LNCAP (cell line): ENCODE measurements at regions not wholly inside any gene's neighbourhood (a gene's known extent, or its start where the extent isn't known, plus 50 kb on each side); places are given as distances from the start of the nearest gene placed in this dataset.

Experiments used
- TF ChIP-seq, protein P1 (sequence below): fragments of 450-650 bp; IDR thresholded peaks from 2 replicates; pipeline ENCODE4 v1.5.1; 2017; ENCODE audit warnings: mild to moderate bottlenecking

DNA sequence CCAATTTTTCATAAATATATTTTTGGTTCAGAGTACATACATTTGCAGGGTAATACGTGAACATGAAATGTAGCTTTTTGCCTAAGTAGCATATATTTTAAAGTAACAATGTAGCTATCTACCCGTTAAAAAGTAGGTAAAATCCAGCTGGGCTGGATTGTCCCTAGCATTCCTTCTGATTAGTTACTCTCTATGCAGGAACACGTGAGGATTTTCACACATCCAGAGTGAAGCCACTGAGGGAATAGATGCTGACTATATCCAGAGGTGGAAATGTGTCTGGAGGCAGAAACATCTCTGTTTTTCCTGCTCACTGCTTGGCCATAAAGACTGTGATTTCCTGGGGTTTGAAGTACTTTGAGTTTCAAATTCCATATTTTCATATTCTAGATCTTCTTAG lies 338.9 kb upstream of the KIAA1217 start:
- TF ChIP-seq, protein P1, sequence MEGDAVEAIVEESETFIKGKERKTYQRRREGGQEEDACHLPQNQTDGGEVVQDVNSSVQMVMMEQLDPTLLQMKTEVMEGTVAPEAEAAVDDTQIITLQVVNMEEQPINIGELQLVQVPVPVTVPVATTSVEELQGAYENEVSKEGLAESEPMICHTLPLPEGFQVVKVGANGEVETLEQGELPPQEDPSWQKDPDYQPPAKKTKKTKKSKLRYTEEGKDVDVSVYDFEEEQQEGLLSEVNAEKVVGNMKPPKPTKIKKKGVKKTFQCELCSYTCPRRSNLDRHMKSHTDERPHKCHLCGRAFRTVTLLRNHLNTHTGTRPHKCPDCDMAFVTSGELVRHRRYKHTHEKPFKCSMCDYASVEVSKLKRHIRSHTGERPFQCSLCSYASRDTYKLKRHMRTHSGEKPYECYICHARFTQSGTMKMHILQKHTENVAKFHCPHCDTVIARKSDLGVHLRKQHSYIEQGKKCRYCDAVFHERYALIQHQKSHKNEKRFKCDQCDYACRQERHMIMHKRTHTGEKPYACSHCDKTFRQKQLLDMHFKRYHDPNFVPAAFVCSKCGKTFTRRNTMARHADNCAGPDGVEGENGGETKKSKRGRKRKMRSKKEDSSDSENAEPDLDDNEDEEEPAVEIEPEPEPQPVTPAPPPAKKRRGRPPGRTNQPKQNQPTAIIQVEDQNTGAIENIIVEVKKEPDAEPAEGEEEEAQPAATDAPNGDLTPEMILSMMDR: no peak

DNA sequence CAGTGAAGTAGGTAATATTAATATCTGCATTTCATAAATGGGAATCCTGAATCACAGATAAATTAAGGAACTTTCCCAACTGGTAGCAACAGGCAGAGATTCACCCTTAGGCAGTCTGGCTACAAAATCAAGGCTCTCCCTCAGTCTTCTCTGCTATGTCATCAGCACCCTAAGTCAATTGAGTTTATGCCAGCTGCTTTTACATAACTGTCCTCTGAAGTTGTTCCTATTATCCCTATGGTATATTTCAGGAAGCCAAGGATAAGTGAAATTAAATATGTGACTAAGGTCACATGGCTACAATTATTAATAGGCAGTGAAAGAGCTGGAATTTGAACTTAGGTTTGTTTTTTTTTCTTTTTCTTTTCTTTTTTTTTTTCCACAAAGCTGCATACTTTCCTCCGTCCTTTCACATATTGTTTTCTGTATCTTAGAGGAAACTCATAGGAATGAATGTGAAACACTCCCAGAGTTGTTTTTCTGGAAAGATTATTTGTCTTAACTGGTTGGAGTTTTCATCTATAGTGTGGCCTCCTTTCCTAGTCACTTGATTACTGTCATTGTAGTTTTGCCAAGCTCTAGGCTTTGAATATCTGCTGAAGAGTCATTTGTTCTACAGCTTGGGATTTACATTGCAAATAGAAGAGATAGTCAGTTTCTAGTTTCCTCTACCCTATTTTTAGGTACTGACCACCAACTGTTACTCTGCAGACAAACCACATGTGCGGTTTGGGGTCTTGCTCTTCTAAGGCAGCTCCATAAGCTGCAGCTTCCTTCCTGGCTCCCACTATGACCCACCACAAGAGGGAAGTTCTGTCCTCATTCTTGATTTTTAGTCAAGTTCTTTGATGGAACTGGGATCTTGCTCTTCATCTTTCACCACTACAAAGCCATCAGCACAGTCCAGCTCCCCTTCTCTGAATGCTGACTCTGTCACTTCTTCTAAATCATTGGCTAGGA lies 338.0 kb upstream of the KIAA1217 start:
- TF ChIP-seq, protein P1: no peak

DNA sequence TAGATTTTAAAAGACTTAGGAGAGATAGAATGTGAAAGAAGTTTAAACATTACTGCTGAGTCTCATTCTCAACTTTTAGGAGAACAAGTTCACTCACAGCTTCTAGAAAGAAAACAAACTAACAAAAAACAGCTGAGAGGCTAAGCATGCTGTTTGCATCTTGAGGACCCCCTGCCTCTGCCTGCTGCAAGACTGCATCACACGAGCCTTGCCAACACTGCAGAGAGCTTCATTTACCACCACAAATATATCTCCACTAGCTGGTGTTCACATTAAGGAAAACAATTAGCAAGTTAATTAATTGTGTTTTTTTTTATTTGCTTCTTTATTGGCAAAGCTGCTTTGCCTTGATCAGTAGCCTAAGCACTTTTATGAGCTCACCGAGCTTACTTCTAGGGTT lies 336.6 kb upstream of the KIAA1217 start:
- TF ChIP-seq, protein P1: no peak

DNA sequence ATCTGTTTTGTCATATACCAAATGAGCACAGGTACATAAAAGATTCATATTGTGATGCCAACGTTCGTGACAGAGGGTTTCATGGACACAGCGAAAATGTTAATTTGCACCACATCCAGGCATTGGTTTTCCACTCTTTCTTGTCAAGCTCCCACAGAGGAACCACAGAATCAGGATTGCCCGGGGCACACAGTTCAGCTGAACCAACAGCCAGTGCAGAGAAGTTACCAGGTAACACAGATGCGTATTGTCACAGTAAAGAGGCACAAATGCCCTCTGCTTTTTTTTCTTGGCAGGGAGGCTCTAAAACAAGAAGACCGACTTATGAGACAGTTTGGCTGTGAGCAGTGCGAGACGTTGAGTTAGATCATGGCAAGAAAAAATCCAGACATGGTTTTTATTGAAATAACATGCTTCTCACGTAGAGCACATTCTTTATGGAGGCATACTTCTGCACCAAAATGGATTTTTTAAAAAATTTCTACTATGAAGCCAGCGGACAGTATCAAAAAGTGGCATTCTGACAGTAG lies 331.1 kb upstream of the KIAA1217 start:
- TF ChIP-seq, protein P1: no peak

DNA sequence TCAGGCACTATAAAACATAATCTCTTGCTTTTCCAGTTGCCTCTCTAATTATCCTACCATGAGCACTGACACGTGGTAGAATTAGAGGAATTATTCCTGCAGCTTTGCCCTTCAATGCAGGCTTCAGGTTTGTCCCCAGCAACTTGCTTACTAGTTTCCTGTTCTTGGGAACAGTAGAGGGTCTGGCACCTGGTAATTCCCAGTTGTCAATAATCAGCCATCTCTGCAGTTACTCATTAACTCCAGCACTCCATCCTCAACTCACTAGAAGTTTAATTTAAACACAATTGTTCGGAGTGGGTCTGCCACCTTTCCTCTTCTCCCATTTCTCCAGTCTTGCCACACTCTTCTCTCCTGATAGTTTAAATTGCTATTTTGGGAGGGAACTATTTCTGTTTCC lies 324.3 kb upstream of the KIAA1217 start:
- TF ChIP-seq, protein P1: no peak

DNA sequence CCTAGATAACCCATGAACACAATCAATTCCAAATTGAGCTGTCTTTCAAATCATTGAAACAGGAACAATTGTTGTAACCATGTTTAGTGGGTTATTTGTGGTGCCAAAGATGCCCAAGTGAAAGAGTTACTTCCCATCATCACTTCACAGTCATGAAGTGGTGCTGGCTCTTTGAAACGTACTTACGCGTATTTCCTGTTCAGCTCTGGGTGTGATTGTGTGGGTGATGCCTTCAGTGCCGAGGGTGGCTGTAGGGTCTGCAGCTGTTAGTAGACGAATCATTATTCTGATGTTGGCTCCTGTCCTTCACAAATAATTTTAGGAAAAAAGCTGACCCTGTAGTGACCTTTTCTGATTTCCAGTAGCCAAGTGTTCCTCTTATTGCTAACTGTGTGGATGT lies 323.1 kb upstream of the KIAA1217 start:
- TF ChIP-seq, protein P1: no peak

DNA sequence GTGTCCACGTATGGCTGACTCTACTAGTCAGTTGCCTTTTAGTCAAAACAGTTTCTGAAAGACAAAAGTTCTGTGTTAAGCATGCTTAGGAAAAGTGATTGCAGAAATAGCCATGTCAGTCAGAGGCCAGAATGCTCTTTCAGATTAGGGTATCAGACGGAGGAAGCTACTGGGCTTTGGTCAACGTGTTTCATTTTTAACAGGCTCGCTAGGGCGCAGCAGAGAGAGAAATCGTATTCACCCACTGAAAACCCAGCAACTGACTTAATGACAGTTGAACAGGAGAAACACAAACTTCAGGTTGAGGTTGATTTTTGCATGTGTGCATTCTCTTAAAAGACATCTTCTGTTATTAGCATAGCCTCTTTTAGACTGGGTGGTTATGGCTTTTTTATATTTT lies 322.6 kb upstream of the KIAA1217 start:
- TF ChIP-seq, protein P1: no peak
